SU-DHL-6 (cell line): ENCODE measurements at regions not wholly inside any gene's neighbourhood (a gene's known extent, or its start where the extent isn't known, plus 50 kb on each side); places are given as distances from the start of the nearest gene placed in this dataset.

Experiments
- CTCF ChIP-seq: fragments of 200-600 bp; sonication (generic); IDR thresholded peaks from one replicate; pipeline ENCODE4 v1.5.1; 2017; ENCODE audit warnings: antibody characterized with exemption, mild to moderate bottlenecking, low read length, moderate library complexity; ENCODE audit not compliant: insufficient read depth, poor library complexity, severe bottlenecking
- EZH2phosphoT487 ChIP-seq: fragments of 200-600 bp; sonication (generic), shearing (Covaris generic); conservative IDR thresholded peaks from 2 replicates; pipeline ENCODE4 v1.6.1; 2018; ENCODE audit warnings: mild to moderate bottlenecking, antibody characterized with exemption, low read length, moderate library complexity, mixed read lengths

- TF ChIP-seq CTCF (no peak), EZH2phosphoT487 (no peak)
Observed at GRCh38 chrX:8233091-8233490, 62.0 kb upstream of the VCX2 start.
